RPMI8226 (cell line): ENCODE measurements at regions not wholly inside any gene's neighbourhood (a gene's known extent, or its start where the extent isn't known, plus 50 kb on each side); places are given as distances from the start of the nearest gene placed in this dataset.

Source experiments
- DNase-seq: peaks from one replicate; pipeline ENCODE4 v3.0.0-alpha.2; 2015

- DNase-seq: no peak
These were observed 1077.4 kb upstream of the ARRDC3 start for GRCh38 chr5:92460505-92460904.

- no peak for DNase-seq
These were observed 1076.5 kb upstream of the ARRDC3 start for GRCh38 chr5:92459654-92460053.

- peak; percentile 22 for DNase-seq
These were observed 1071.9 kb upstream of the ARRDC3 start for GRCh38 chr5:92455011-92455410.

- DNase-seq: no peak
These were observed 1061.8 kb upstream of the ARRDC3 start for GRCh38 chr5:92444888-92445287.

- DNase-seq: no peak
These were observed 1052.7 kb upstream of the ARRDC3 start for GRCh38 chr5:92435781-92436180.

- DNase-seq: no peak
These were observed 1046.5 kb upstream of the ARRDC3 start for GRCh38 chr5:92429646-92430045.

- DNase-seq: no peak
These were observed 1045.3 kb upstream of the ARRDC3 start for GRCh38 chr5:92428415-92428814.

GRCh38 chr5:92424785-92425426, 1041.8 kb upstream of the ARRDC3 start:
- DNase-seq: no peak

GRCh38 chr5:92421942-92422341, 1038.8 kb upstream of the ARRDC3 start:
- DNase-seq: no peak

GRCh38 chr5:92421196-92421595, 1038.1 kb upstream of the ARRDC3 start:
- DNase-seq: no peak

GRCh38 chr5:92419261-92419660, 1036.1 kb upstream of the ARRDC3 start:
- DNase-seq: no peak

- no peak for DNase-seq
These were observed 1035.2 kb upstream of the ARRDC3 start for GRCh38 chr5:92418341-92418740.

GRCh38 chr5:92409134-92409533, 1026.0 kb upstream of the ARRDC3 start:
- no peak for DNase-seq

GRCh38 chr5:92402956-92403702, 1020.0 kb upstream of the ARRDC3 start:
- DNase-seq: peak; percentile 11

- DNase-seq: no peak
These were observed 1018.9 kb upstream of the ARRDC3 start for GRCh38 chr5:92402045-92402444.

- peak; percentile 48 for DNase-seq
These were observed 1018.4 kb upstream of the ARRDC3 start for GRCh38 chr5:92401492-92401891.

- no peak for DNase-seq
These were observed 1011.8 kb upstream of the ARRDC3 start for GRCh38 chr5:92394936-92395335.

- DNase-seq: no peak
These were observed 1007.5 kb upstream of the ARRDC3 start for GRCh38 chr5:92390657-92391056.

GRCh38 chr5:92380069-92380770, 997.1 kb upstream of the ARRDC3 start:
- DNase-seq: no peak

- DNase-seq: no peak
These were observed 996.0 kb upstream of the ARRDC3 start for GRCh38 chr5:92378966-92379611.

- no peak for DNase-seq
These were observed 991.7 kb upstream of the ARRDC3 start for GRCh38 chr5:92374859-92375258.

GRCh38 chr5:92372766-92373165, 989.6 kb upstream of the ARRDC3 start:
- no peak for DNase-seq

- no peak for DNase-seq
These were observed 988.7 kb upstream of the ARRDC3 start for GRCh38 chr5:92371889-92372235.
